Activated naive CD4-positive, alpha-beta T cell treated with anti-CD3 and anti-CD28 coated beads, Interleukin-2, amount 50 U/mL, for 72 hours (primary cell): ENCODE measurements at regions not wholly inside any gene's neighbourhood (a gene's known extent, or its start where the extent isn't known, plus 50 kb on each side); places are given as distances from the start of the nearest gene placed in this dataset.
A peak's percentile ranks its signal among the peaks of the same experiment; 100 is the strongest.
"Not testable (repeated sequence)": the region's sequence is repeated elsewhere in the genome, so short reads cannot be mapped to it uniquely, and the experiment has no call there.

Experiments
- ATAC-seq, 2 donors: fragments of 150-1000 bp; cut with Tn5 transposase; 2 replicates each; pipeline ENCODE4 v1.10.0; 2021; ENCODE audit warnings: mild to moderate bottlenecking in 2 of 2, moderate library complexity in 2 of 2
- DNase-seq, 2 donors: peaks; one replicate each; pipeline ENCODE4 v3.0.0; 2021 to 2022; ENCODE audit warnings: low spot score in 2 of 2
- H3K27ac Mint-ChIP-seq, 2 donors: one replicate each; pipeline ENCODE4 v1.8.0; 2022; ENCODE audit warnings: mild to moderate bottlenecking in 2 of 2, mixed read lengths in 2 of 2
- H3K36me3 Mint-ChIP-seq, 2 donors: one replicate each; pipeline ENCODE4 v1.8.0; 2022; ENCODE audit warnings: mixed read lengths in 2 of 2
- H3K9me3 Mint-ChIP-seq, 2 donors: one replicate each; pipeline ENCODE4 v1.8.0; 2022; ENCODE audit warnings: mixed read lengths in 2 of 2

GRCh38 chr4:180333162-180333561, 1910.0 kb upstream of the TENM3 start:
- no peak for DNase-seq
- Mint-ChIP-seq H3K36me3 (no peaks in the 10 kb centered on the region), H3K9me3 (peaks cover 9 to 13% of the 10 kb centered on the region in 2 donors), H3K27ac (no peak overlapping the region)
- ATAC-seq: no peak

- Mint-ChIP-seq H3K36me3 (no peaks in the 10 kb centered on the region), H3K27ac (no peak overlapping the region), H3K9me3 (peaks cover 8 to 9% of the 10 kb centered on the region in 2 donors)
- no peak for ATAC-seq
- DNase-seq: no peak
Observed at GRCh38 chr4:180335566-180335965, 1907.6 kb upstream of the TENM3 start.

GRCh38 chr4:180336494-180337090, 1906.6 kb upstream of the TENM3 start:
- Mint-ChIP-seq H3K9me3 (peaks cover 5 to 12% of the 10 kb centered on the region in 2 donors), H3K27ac (no peak overlapping the region), H3K36me3 (no peaks in the 10 kb centered on the region)
- DNase-seq (no peak), ATAC-seq (no peak)

GRCh38 chr4:180341926-180342325, 1901.3 kb upstream of the TENM3 start:
- H3K9me3 Mint-ChIP-seq: peaks cover 3 to 6% of the 10 kb centered on the region in 2 donors
- H3K36me3 Mint-ChIP-seq: no peaks in the 10 kb centered on the region
- ATAC-seq (no peak), DNase-seq (no peak)
- H3K27ac Mint-ChIP-seq: no peak overlapping the region

- DNase-seq (no peak), ATAC-seq (no peak)
- Mint-ChIP-seq H3K27ac (no peak overlapping the region), H3K9me3 (peaks cover 4 to 10% of the 10 kb centered on the region in 2 donors), H3K36me3 (no peaks in the 10 kb centered on the region)
Observed at GRCh38 chr4:180350901-180351300, 1892.3 kb upstream of the TENM3 start.

GRCh38 chr4:180356766-180357165, 1886.4 kb upstream of the TENM3 start:
- H3K27ac Mint-ChIP-seq: no peak overlapping the region
- ATAC-seq (no peak), DNase-seq (no peak)
- no peaks in the 10 kb centered on the region for H3K36me3 Mint-ChIP-seq
- peaks cover 11 to 22% of the 10 kb centered on the region in 2 donors for H3K9me3 Mint-ChIP-seq

GRCh38 chr4:180360113-180360512, 1883.1 kb upstream of the TENM3 start:
- DNase-seq, H3K27ac Mint-ChIP-seq, ATAC-seq, H3K36me3 Mint-ChIP-seq: not testable (repeated sequence)
- peaks cover 13 to 20% of the 10 kb centered on the region in 2 donors for H3K9me3 Mint-ChIP-seq

- H3K36me3 Mint-ChIP-seq: no peaks in the 10 kb centered on the region
- no peak for ATAC-seq
- no peak overlapping the region for H3K27ac Mint-ChIP-seq
Observed at GRCh38 chr4:180363815-180364214, 1879.4 kb upstream of the TENM3 start.

GRCh38 chr4:180372691-180373090, 1870.5 kb upstream of the TENM3 start:
- Mint-ChIP-seq H3K9me3 (peaks cover 5 to 6% of the 10 kb centered on the region in 2 donors), H3K27ac (no peak overlapping the region), H3K36me3 (no peaks in the 10 kb centered on the region)
- ATAC-seq (no peak), DNase-seq (no peak)

More at GRCh38 chr4:180363815-180364214, 1879.4 kb upstream of the TENM3 start:
- no peak for DNase-seq
- H3K9me3 Mint-ChIP-seq: peaks cover 21 to 23% of the 10 kb centered on the region in 2 donors

GRCh38 chr4:180377741-180378140, 1865.5 kb upstream of the TENM3 start:
- Mint-ChIP-seq H3K36me3 (no peaks in the 10 kb centered on the region), H3K27ac (no peak overlapping the region), H3K9me3 (peaks cover 0 to 8% of the 10 kb centered on the region in 2 donors)
- ATAC-seq (no peak), DNase-seq (no peak)

GRCh38 chr4:180380733-180381132, 1862.5 kb upstream of the TENM3 start:
- Mint-ChIP-seq H3K27ac (no peak overlapping the region), H3K9me3 (peaks cover 0 to 7% of the 10 kb centered on the region in 2 donors), H3K36me3 (no peaks in the 10 kb centered on the region)
- DNase-seq (no peak), ATAC-seq (peak; percentile 51 to 81)

- no peak overlapping the region for H3K27ac Mint-ChIP-seq
- peaks cover 0 to 5% of the 10 kb centered on the region in 2 donors for H3K9me3 Mint-ChIP-seq
- H3K36me3 Mint-ChIP-seq: no peaks in the 10 kb centered on the region
- ATAC-seq (peak; percentile 61 to 78), DNase-seq (no peak)
Observed at GRCh38 chr4:180391613-180392012, 1851.6 kb upstream of the TENM3 start.

GRCh38 chr4:180394312-180394711, 1848.9 kb upstream of the TENM3 start:
- ATAC-seq (peak in 1 of 2 donors; percentile 37), DNase-seq (no peak)
- Mint-ChIP-seq H3K27ac (no peak overlapping the region), H3K9me3 (peaks cover 0 to 5% of the 10 kb centered on the region in 2 donors), H3K36me3 (no peaks in the 10 kb centered on the region)

GRCh38 chr4:180394730-180395129, 1848.5 kb upstream of the TENM3 start:
- Mint-ChIP-seq H3K9me3 (peaks cover 0 to 5% of the 10 kb centered on the region in 2 donors), H3K36me3 (no peaks in the 10 kb centered on the region), H3K27ac (no peak overlapping the region)
- no peak for ATAC-seq
- DNase-seq: no peak

GRCh38 chr4:180398564-180398963, 1844.6 kb upstream of the TENM3 start:
- Mint-ChIP-seq H3K36me3 (no peaks in the 10 kb centered on the region), H3K27ac (no peak overlapping the region), H3K9me3 (peaks cover 15% of the 10 kb centered on the region in 2 donors)
- DNase-seq (no peak), ATAC-seq (no peak)

- H3K27ac Mint-ChIP-seq: no peak overlapping the region
- peaks cover 3 to 9% of the 10 kb centered on the region in 2 donors for H3K9me3 Mint-ChIP-seq
- ATAC-seq (no peak), DNase-seq (no peak)
- no peaks in the 10 kb centered on the region for H3K36me3 Mint-ChIP-seq
Observed at GRCh38 chr4:180407275-180407885, 1835.8 kb upstream of the TENM3 start.

- peaks cover 6 to 14% of the 10 kb centered on the region in 2 donors for H3K9me3 Mint-ChIP-seq
- ATAC-seq: no peak
Observed at GRCh38 chr4:180418819-180419531, 1824.2 kb upstream of the TENM3 start.

More at GRCh38 chr4:180418819-180419531, 1824.2 kb upstream of the TENM3 start:
- H3K36me3 Mint-ChIP-seq: no peaks in the 10 kb centered on the region
- H3K27ac Mint-ChIP-seq: no peak overlapping the region
- no peak for DNase-seq
